CD4-positive, alpha-beta T cell treated with Interleukin-4 for 4 hours (primary cell): ENCODE measurements at regions not wholly inside any gene's neighbourhood (a gene's known extent, or its start where the extent isn't known, plus 50 kb on each side); places are given as distances from the start of the nearest gene placed in this dataset.

Experiments used
- DNase-seq: peaks from one replicate; pipeline ENCODE4 v3.0.0-alpha.2; 2020

DNA sequence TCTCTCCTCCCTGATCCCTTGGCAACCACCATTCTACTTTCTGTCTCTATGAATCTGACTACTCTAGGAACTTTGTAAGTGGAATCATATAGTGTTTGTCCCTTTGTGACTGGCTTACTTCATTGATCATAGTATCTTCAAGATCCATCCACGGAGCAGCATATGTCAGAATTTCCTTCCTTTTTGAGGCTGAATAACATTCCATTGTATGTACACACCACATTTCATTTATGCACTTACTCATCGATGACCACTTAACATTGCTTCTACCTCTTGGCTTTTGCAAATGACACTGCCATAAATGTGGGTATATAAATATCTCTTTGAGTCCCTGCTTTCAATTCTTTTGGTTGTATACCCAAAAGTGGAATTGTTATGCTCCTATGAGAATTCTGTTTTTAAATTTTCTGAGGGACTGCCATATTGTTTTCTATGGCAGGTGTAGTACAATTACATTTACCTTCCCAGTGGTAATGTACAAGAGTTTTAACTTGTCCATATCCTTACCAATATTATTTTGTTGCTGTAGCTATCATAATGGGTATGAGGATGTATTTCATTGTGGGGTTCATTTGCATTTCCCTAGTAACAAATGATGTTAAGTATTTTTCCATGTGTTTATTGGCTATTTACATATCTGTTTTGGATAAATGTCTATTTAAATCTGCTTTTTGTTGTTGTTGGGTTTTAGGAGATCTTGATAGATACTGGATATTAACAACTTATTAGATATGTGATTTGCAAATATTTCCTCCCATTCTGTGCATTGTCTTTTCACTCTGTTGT is 466.1 kb downstream of the C4orf33 start:
- no peak for DNase-seq

DNA sequence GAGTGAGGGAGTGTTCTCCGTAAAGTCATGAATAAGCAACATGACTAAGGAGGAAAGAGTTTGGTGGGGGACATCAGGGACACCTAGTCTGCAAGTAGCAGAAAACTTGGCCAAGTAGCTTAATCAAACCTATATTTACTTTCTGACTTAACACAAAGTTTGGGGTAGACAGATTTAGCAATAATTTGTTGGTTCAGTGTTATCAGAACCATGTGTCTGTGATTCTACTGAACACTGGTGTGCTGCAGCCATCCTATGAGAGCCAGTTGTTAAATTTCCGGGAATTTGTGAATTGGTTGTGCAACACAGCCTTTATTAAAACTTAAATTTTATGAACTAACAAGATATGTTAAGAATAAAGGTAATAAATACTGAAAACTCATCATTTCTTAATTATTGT is 469.3 kb downstream of the C4orf33 start:
- DNase-seq, result no peak

DNA sequence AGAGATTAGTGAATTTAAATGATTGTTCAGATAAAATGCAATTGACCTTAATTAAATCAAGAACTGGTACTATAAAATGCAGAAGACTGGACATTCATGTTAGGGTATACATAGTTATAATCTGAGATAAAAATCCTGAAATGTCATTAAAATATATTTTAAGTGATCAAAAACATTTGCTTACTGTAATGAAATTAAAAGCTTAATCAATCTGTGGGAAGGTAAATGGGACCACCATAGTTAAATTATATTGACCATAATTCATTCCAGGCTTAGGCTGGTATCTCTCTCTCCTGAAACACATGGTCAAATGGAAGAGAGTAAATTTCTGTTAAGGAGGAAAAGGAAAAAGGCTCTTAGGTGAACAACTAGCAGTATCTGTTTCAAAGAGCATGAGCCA is 474.4 kb downstream of the C4orf33 start:
- no peak for DNase-seq

DNA sequence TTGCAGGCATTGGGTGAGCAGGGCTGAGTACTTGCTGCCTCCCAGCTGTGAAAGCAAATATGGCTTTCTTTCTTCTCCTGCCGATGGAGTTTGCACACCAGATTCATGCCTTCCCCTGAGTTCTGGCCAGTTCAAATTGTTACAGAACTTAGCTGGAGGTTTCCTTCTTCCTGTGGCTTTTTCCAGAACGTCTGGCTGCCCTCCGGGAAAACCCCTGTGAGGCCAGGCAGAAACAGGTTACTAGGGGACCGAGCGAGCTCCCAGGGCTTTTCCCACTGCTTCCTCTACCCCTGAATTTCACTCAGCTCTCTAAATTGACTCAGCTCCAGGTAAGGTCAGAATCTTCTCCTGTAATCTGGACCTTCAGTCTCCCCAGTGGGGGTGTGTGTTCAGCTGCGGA is 482.4 kb downstream of the C4orf33 start:
- no peak for DNase-seq

DNA sequence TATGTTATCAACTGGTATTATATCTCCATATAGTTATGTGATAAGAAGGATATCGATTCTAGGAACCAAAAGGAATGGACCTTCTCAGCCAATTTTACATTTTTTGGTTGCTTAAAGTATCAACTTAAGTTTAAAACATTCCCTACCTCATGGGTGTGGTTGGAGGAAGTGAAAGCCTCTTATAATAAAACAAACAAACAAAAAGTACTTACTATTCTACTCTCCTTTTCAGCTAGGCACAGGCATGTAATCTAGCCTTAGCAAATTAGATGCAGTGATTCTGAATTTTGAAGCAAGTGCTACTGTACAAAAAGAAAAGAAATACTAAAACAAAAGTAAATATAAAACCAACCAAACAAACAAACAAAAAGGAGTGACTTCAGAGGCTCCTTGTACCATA is 485.4 kb downstream of the C4orf33 start:
- DNase-seq, result no peak

DNA sequence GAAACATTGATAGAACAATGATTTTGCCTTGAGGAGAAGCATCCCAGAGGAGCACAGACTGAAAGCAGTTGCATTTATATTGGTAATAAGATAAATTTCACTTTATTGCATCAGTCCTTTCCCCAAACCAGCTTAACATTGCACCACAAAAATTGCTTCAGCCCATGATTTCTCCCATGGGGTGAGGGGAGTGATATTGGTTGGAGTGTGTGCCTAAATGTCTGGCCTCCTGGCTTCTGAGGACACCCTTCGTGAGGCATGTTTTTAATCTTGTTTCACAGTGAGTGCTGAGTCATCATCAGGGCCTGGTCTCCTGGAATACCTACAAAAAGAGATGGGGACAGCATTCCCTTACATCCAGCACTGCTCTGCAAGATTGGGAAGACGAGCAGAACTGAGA is 487.9 kb downstream of the C4orf33 start:
- DNase-seq, result no peak

DNA sequence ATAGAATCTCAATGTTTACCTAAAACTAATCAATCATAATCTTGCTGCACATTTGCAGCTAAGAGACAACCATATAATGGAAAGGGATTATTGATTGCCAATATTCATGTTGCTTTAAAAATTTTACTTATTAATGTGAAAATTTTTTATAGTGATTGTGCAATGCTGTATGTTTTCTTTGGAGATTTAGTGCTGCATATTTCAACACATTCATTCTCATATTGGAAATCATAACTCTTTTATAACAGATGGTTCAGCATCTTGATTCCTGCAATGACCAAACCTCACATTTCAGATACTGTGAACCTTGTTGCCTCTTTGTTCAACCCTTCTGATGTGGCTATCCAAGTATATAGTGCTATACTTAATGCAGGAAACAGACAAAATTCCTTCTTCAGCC is 502.6 kb downstream of the C4orf33 start:
- DNase-seq, result no peak

DNA sequence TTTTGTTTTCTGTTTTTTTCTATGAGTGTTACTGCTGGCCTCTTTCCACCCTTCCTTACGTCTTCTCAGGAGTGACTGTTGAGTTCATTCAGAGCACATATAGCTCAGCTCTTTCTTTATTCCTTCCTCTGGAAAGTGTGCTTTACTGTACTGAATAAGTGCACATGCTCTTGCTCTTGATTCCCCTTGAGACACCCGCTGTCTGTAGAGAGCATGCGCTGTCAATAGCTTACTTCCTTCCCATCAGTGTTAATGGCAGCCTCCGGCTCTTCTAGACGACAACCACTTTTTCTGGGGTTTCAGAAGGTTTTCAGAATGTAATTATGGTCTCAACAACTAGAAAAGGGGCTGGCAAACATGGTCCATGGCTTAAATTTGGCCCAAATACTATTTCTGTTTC is 504.9 kb downstream of the C4orf33 start:
- no peak for DNase-seq

DNA sequence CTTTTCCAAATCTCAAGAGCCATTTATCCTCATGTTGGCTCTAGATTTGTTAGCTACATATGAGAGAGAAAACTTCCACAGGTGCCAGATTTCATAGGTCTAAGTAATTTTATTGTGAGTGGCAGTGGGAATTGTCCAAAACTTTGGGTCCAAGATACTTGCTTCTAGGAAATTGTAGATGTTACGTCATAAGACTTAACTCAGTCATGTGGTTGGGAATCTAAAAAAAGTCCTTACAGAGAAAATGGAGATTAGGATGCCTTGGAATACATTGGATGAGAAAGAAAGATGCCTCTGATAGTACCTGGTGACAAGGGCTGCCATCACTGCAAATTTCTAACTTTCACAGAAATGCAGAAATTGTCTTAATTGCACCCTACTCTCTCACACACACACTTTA is 506.5 kb downstream of the C4orf33 start:
- no peak for DNase-seq

DNA sequence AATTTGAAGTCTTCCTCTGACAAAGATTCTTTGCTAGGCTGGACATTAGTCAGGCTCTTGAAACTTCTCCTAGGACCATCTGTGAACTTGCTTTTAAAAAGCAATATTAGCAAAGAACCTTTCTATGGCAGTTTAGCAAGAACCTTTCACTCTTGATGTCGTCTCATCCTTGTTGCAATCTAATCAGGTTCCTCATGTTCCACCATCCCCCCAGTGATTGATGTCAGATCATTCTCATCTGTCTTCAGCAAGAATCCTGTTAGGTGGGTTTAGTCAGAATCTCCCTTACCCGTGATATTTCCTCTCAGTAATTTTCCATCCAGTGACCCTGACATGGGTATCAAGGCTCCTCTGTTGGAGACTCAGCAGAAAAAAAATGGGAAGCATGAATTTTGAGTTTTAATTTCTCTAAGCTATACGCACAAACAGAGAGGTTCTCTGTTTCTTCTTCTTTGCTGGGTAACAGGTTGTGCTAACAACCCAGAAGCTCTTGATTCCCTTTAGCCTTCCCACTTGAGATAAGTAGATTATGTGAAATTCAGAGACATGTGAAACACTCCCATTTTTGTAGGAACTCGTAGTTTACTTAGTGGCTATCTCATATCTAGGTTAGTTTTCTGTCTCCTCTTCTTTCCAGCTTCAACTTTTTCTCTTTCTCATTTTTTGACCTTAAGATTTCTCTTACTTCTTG is 507.4 kb downstream of the C4orf33 start:
- no peak for DNase-seq

DNA sequence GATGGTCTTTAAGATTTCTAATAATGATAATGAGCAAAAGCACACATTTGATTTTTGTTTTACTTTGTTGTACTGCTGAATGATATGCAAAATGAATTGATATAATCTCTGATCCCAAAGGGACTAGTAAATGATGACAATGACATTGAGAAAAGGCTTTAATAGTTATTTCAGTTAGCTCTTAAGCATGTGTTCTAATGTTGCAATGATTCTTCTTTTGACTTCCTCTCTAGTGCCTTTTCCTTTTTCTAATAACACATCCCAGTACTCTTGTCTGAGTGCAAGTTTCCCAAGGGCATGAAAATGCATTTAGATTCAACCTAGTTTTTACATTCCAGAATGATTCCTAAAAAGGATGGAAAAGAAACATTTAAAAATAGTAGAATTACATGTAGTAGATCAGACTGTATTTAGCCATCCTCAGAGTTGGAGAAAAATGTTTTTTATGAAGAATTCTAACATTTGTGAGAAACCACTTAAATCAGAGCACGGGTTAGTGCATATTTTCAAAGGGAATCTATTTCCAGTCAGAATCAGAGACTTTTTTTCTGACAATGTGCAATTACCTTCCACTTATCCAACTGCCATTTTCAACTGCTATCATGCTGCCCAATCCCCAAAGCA is 508.8 kb downstream of the C4orf33 start:
- DNase-seq, result no peak

DNA sequence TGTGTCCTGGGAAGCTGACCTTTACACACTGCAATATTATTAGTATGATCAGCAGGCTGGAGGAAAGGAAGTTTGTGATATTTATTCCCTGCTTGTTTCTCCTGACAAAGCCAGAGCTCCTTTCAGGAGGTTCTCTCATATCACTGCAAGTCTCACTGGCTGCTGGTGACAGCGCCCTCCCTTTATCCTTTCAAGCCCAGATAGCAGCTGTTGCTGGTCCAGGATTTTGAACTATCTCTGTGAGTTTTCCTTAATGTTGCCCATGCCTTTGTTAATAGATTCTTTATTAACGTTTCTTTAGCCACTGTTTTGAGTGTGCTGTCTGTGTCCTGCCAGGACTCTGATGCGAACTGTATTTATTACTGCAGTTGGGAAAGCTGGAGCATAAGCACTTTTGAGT is 518.7 kb downstream of the C4orf33 start:
- no peak for DNase-seq

DNA sequence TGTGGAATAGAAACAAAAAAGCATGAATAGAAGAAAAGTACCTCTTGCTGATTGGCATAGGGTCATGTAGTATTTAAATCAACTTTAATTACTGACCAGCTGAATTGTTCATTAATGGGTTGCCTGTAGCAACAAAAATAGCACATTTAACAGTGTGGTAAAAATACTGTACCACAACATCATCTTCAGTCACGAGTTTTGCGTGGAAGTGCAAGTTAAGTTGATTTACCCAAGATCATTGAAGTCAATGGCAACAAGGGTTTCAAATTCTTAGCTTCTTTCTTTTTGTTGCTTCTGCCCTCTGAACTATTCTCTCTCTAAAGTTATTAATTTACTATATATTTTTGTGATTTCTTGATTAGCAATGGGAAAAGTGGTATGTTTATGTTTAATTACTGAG is 526.6 kb downstream of the C4orf33 start:
- DNase-seq, result no peak

DNA sequence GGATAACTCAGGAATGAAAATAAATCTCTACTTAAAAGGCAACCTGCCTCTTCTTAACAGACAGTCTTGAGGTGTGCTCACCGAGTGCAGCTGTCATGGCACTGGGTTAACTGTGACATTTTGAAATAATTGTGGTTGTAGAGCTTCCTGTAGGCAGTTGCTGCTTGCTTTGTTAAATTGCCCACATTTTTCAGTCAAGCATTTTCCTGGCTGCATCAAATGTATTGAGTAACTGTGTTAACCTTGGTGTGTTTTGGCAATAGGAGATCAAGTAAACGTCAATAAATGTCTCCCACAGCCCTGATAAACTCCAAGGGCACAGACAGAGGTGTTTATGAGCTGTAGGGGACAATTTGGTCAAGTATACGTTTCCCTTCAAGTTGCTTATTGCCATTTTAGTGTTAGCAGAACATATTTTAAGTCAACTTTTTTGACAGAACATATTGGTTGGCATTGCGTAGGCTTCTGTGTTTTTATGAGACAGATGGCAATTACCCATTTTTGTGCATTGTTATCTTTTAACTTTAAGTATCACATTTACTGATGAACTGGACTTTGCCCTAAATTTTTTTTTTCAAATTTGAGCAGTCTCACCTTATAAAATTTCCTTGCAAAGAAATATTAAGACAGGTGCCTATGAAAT is 527.4 kb downstream of the C4orf33 start:
- no peak for DNase-seq

DNA sequence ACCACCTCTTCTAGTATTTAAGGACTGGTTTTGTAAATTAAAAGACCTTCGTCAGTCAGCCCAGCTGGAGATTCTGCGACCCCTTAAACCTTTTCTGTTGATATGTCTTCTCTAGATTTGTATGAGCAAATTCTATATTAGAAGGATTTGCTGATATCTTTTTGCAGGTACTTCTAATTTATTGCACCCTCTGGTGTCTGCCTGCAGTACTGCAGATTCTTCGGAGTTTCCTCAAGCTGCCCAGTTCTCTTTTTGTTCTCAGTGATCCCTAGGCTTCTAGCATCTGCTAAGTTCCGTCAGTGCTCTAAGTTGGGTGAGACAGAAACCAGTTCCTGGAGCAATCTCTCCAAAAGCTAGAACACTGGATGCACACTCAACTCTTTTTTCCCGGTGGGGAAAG is 545.2 kb downstream of the C4orf33 start:
- DNase-seq, result peak; percentile 20

DNA sequence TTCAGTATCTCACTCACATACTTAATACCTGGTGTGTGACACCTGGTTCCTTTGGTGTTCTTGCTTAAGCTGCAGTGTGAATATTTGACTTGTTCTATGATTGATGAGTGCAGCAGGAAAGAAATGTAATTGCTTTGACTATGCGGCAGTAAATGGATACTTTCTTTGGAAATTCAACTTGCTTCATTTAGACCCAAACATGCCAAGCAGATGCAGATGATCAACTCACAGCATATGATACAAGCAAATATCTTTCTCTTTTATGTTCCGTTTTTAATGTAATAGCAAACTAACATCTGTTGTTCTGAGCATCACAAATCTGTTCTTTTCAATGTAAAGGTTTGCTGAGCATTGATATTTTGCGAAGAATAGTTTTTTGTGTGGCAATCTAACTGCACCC is 549.5 kb downstream of the C4orf33 start:
- DNase-seq, result no peak

DNA sequence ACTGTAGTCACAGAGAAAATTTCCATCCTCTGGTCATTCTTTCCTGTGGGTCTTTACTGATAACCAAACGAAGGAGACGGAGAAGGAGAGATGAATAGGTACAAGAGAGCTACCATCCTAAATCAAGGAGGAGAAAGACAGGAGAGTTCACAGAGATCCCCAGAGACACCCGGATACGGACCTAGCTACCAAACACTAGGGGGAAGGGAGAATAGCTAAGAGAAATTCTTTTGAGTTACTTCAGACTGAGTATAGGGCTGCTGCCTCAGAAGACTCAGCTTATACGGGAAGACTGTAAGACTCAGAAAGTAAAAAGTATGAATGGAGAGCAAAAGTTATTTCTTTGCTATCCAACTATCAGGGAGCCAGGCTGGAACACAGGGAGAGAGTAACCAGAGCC is 572.1 kb downstream of the C4orf33 start:
- DNase-seq, result no peak

DNA sequence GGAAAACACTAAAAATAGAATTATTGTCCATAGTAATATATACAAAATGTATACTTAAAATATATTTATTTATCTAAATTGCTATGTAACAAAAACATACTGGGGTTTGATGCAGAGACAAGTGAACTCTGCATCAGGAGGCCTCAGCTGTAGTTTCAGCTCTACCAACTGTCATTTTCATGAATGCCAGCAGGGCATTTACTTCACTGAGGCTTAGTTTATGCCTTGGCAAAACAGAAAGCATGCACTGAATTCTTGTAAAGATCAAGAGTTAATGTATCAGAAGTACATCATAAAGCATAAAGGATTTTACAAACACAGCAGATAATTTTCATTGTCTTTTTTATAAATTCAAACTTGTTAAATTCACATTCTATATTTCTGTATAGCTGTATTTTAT is 577.0 kb downstream of the C4orf33 start:
- no peak for DNase-seq

DNA sequence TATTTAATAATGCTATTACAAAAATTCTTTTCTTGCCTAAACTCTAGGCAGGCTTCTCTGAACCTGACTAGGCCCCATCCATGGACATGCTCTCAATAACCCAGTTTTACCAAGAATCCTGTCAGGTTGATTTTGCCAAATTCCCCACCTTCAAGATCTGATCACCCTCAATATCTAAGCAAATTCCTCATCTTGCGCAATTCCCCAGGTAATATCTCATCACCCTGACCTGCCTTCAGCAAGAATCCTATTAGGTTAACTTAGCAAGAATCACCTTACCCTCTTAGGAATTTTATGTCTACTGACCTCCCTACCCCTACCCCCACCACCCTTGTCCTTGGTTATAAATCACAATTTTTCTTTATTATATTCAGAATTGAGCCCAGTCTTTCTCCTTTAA is 579.1 kb downstream of the C4orf33 start:
- DNase-seq, result no peak

DNA sequence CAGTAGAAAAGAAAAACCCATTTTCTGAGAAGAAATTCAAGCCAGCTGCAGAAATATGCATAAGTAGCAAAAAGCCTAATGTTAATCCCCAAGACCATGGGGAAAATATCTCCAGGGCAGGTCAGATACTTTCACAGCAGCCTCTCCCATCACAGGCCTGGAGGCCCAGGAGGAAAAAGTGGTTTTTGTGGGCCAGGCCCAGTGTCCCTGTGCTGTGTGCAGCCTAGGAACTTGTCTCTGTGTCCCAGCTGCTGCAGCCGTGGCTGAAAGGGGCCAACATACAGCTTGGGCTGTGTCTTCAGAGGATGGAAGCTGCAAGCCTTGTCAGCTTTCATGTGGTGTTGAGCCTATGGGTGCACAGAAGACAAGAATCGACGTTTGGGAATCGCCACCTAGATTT is 581.0 kb downstream of the C4orf33 start:
- DNase-seq, result no peak

DNA sequence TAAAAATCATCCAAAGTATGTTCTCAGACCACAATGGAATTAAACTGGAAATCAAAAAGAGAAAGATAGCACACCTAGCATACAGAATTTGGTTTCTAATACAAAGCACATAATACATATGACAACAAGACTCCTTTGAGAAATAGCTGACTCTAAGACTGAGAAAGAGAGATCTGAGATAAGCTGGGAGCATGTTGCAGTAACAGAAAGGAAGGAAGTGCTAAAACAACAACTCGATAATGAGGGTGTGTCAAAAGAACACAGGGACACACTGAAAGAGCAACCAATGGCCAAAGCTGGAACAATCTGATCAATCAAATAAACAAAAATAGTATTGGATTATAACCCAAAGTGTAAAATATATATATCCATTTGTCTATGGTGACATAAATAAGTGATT is 586.6 kb downstream of the C4orf33 start:
- no peak for DNase-seq

DNA sequence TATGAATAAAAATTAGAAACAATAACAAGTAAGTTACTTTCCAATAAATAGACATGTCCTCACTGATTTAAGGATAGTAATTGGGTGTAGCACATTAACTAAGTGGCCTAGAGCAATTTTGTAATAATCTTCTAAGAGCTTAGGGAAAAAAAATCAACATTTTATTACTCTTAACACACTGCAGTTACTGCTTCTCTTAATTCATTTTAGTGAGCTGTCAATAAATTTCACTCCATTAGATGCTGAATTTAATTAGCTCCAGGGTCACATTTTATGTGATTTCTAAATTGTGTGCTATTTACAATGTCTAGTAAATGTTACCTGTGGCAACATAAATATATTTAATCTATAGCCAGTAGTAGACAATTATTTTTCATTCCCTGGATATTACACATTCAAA is 612.0 kb downstream of the C4orf33 start:
- DNase-seq, result no peak

DNA sequence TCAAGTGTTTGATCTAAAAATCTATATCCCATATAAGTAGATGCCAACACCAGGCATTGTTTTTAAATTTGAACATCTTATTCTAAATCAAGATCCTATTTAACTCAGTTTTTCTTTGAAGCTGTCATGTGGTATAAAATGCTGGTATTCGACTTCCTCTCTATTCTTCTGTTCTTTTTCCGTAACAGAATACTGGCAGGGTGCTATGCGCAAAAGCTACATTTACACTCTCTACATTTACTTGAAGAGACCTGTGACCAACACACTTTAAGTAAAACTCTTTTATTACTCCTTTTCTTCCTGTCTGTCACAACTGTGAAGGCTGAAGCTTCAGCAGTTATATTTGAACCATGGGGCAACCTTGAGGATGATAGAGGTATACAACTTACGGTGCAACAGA is 612.8 kb downstream of the C4orf33 start:
- DNase-seq, result no peak

DNA sequence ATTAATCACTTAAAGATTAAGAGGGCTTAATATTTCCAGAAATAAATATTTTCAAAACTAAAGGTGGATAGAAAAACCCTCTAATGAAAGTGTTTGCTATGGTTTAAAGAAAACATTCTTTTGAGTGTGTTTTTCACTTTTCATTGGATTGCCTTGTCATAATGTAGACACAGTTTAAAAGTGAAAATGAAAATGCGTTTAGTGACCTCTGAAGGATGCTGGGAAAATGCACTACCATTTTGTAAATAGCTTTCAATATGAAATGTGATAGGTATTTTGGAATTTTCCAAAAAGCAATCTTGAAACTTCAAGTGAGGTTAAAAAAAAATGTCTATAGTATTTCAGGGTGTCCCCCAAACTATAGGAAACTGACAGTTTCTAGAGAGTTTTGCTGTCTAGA is 642.2 kb downstream of the C4orf33 start:
- DNase-seq, result no peak
